Lower lobe of right lung (tissue), 2 donors: ENCODE measurements at regions not wholly inside any gene's neighbourhood (a gene's known extent, or its start where the extent isn't known, plus 50 kb on each side); places are given as distances from the start of the nearest gene placed in this dataset.

ENCODE experiments used
- ATAC-seq, 2 donors: fragments of 200-7000 bp; cut with Tn5 transposase; one replicate each; pipeline ENCODE4 v1.9.1; 2020 to 2022; ENCODE audit warnings: mild to moderate bottlenecking in 2 of 2, moderate library complexity in 2 of 2
- DNase-seq: peaks from one replicate; pipeline ENCODE4 v3.0.0-alpha.2; 2020
- H3K27ac ChIP-seq: fragments of 200-600 bp; one replicate; pipeline ENCODE4 v1.8.0; 2022
- H3K27me3 ChIP-seq: fragments of 200-600 bp; one replicate; pipeline ENCODE4 v1.8.0; 2022; ENCODE audit warnings: low read depth
- H3K36me3 ChIP-seq: fragments of 200-600 bp; one replicate; pipeline ENCODE4 v1.8.0; 2022; ENCODE audit warnings: mild to moderate bottlenecking
- H3K4me1 ChIP-seq: fragments of 200-600 bp; one replicate; pipeline ENCODE4 v1.8.0; 2022
- H3K4me3 ChIP-seq: fragments of 200-600 bp; one replicate; pipeline ENCODE4 v1.8.0; 2022; ENCODE audit warnings: mild to moderate bottlenecking
- H3K9me3 ChIP-seq: fragments of 200-600 bp; one replicate; pipeline ENCODE4 v1.8.0; 2022
- CTCF ChIP-seq: fragments of 200-600 bp; IDR thresholded peaks from one replicate; pipeline ENCODE4 v1.8.0; 2022; ENCODE audit warnings: antibody characterized with exemption, mild to moderate bottlenecking
- intact Hi-C: fragments of 100-400 bp; cut with DNase I; formaldehyde crosslinking; loops from one replicate; pipeline ENCODE4 v1.11.0; 2022
- donor health status: DM: no; HTN: yes; CAD: no; lungs with severe emphysema.

GRCh38 chr4:177761692-177762091 is 319.5 kb upstream of the AGA start:
- Histone ChIP-seq H3K4me1 (no peaks in the 10 kb centered on the region), H3K4me3 (no peak overlapping the region), H3K27me3 (no peaks in the 10 kb centered on the region), H3K36me3 (no peaks in the 10 kb centered on the region), H3K27ac (no peak overlapping the region), H3K9me3 (no peaks in the 10 kb centered on the region)
- TF ChIP-seq CTCF: no peak
- ATAC-seq (no peak), DNase-seq (no peak)
- intact Hi-C loops: no loop called here

- Histone ChIP-seq H3K9me3 (no peaks in the 10 kb centered on the region), H3K4me3 (no peak overlapping the region), H3K27ac (no peak overlapping the region), H3K4me1 (no peaks in the 10 kb centered on the region), H3K27me3 (no peaks in the 10 kb centered on the region), H3K36me3 (no peaks in the 10 kb centered on the region)
- DNase-seq: no peak
- no peak for TF ChIP-seq CTCF
- intact Hi-C loops: no loop called here
- no peak for ATAC-seq
These were observed 326.9 kb upstream of the AGA start for GRCh38 chr4:177769155-177769554.

- ATAC-seq (no peak), DNase-seq (no peak)
- H3K9me3 ChIP-seq: no peaks in the 10 kb centered on the region
- no peaks in the 10 kb centered on the region for H3K27me3 ChIP-seq
- no peak for TF ChIP-seq CTCF
- H3K27ac ChIP-seq: no peak overlapping the region
- H3K36me3 ChIP-seq: no peaks in the 10 kb centered on the region
- no peak overlapping the region for H3K4me3 ChIP-seq
- intact Hi-C loops: no loop called here
- no peaks in the 10 kb centered on the region for H3K4me1 ChIP-seq
These were observed 328.5 kb upstream of the AGA start for GRCh38 chr4:177770776-177771175.

- no peaks in the 10 kb centered on the region for H3K36me3 ChIP-seq
- no peaks in the 10 kb centered on the region for H3K9me3 ChIP-seq
- TF ChIP-seq CTCF: no peak
- DNase-seq (no peak), ATAC-seq (no peak)
- intact Hi-C loops: no loop called here
- no peak overlapping the region for H3K27ac ChIP-seq
- H3K4me3 ChIP-seq: no peak overlapping the region
- H3K27me3 ChIP-seq: no peaks in the 10 kb centered on the region
- H3K4me1 ChIP-seq: no peaks in the 10 kb centered on the region
These were observed 329.4 kb upstream of the AGA start for GRCh38 chr4:177771645-177772044.

- Histone ChIP-seq H3K36me3 (no peaks in the 10 kb centered on the region), H3K27me3 (no peaks in the 10 kb centered on the region), H3K4me1 (no peaks in the 10 kb centered on the region), H3K9me3 (no peaks in the 10 kb centered on the region), H3K27ac (no peak overlapping the region), H3K4me3 (no peak overlapping the region)
- ATAC-seq: no peak
- intact Hi-C loops: no loop called here
- no peak for DNase-seq
- no peak for TF ChIP-seq CTCF
These were observed 336.4 kb upstream of the AGA start for GRCh38 chr4:177778623-177779022.

- Histone ChIP-seq H3K9me3 (no peaks in the 10 kb centered on the region), H3K27me3 (no peaks in the 10 kb centered on the region), H3K27ac (no peak overlapping the region), H3K4me3 (no peak overlapping the region), H3K36me3 (no peaks in the 10 kb centered on the region), H3K4me1 (no peaks in the 10 kb centered on the region)
- ATAC-seq (no peak), DNase-seq (no peak)
- no peak for TF ChIP-seq CTCF
- intact Hi-C loops: no loop called here
These were observed 342.8 kb upstream of the AGA start for GRCh38 chr4:177785000-177785399.
